Small intestine (tissue), 7 donors: ENCODE measurements at regions not wholly inside any gene's neighbourhood (a gene's known extent, or its start where the extent isn't known, plus 50 kb on each side); places are given as distances from the start of the nearest gene placed in this dataset.
"Not testable (repeated sequence)": the region's sequence is repeated elsewhere in the genome, so short reads cannot be mapped to it uniquely, and the experiment has no call there.

Source experiments
- DNase-seq, 2 donors: peaks; one replicate each; pipeline versions ENCODE4 v3.0.0 to v3.0.0-alpha.2; 2013
- FAIRE-seq: peaks from 2 replicates; lab custom pipeline; 2012; peaks lifted over from hg19 to GRCh38; lab: Jason Lieb, UNC
- H3K27ac ChIP-seq, 3 donors: one replicate each; pipeline ENCODE4 v1.5.1; 2013; ENCODE audit warnings: low read length in 2 of 3, mild to moderate bottlenecking in 2 of 3, control low read depth in 1 of 3, inconsistent platforms in 1 of 3, low read depth in 1 of 3, moderate library complexity in 1 of 3
- H3K27me3 ChIP-seq, 3 donors: one replicate each; pipeline ENCODE4 v1.6.1; 2013; ENCODE audit warnings: low read length in 3 of 3, inconsistent platforms in 1 of 3; ENCODE audit not compliant: control insufficient read depth in 3 of 3, insufficient read depth in 3 of 3
- H3K36me3 ChIP-seq, 3 donors: one replicate each; pipeline ENCODE4 v1.6.1; 2013; ENCODE audit warnings: low read length in 3 of 3, inconsistent platforms in 1 of 3, low read depth in 1 of 3, mild to moderate bottlenecking in 1 of 3, moderate library complexity in 1 of 3; ENCODE audit not compliant: control insufficient read depth in 3 of 3, insufficient read depth in 2 of 3
- H3K4me1 ChIP-seq, 3 donors: one replicate each; pipeline ENCODE4 v1.6.1; 2013; ENCODE audit warnings: low read length in 2 of 3, inconsistent platforms in 1 of 3, low read depth in 1 of 3, mild to moderate bottlenecking in 1 of 3, moderate library complexity in 1 of 3; ENCODE audit not compliant: control insufficient read depth in 3 of 3, insufficient read depth in 2 of 3
- H3K4me3 ChIP-seq, 3 donors: one replicate each; pipeline ENCODE4 v1.5.1; 2013; ENCODE audit warnings: low read length in 3 of 3, control low read depth in 1 of 3, inconsistent platforms in 1 of 3, low read depth in 1 of 3, mild to moderate bottlenecking in 1 of 3, moderate library complexity in 1 of 3
- H3K9me3 ChIP-seq, 2 donors: one replicate each; pipeline ENCODE4 v1.6.1; 2013; ENCODE audit warnings: low read depth in 1 of 2, low read length in 1 of 2; ENCODE audit not compliant: control insufficient read depth in 2 of 2, insufficient read depth in 1 of 2
- WGBS, 3 donors: extraction: QIAGEN DNeasy Blood & Tissue Kit; methylation state at CpG; one replicate each; pipeline ENCODE4 v1.1.7; 2013; 5-methylcytosine and 5-hydroxymethylcytosine counted together
- donor health status: healthy with polysubstance abuse.
- donor health status: control.
- donor health status: control.
- donor health status: Bipolar disorder and iron deficiency.
- donor health status: healthy.

- not testable (repeated sequence) for H3K27ac ChIP-seq, H3K27me3 ChIP-seq, H3K36me3 ChIP-seq, DNase-seq, H3K9me3 ChIP-seq, H3K4me3 ChIP-seq, FAIRE-seq, H3K4me1 ChIP-seq
- no CpG with 5 or more reads among the region's 32 CpGs for WGBS, 3 donors
Measured at GRCh38 chr9:61868965-61869364, 679.1 kb downstream of the SPATA31A7 start.

GRCh38 chr9:61872329-61872728, 682.5 kb downstream of the SPATA31A7 start:
- DNase-seq, FAIRE-seq, H3K27me3 ChIP-seq, H3K36me3 ChIP-seq, H3K27ac ChIP-seq, H3K4me3 ChIP-seq, H3K4me1 ChIP-seq, H3K9me3 ChIP-seq: not testable (repeated sequence)
- WGBS, 3 donors, result 22 to 58% (median 46%) methylated on average over 1 of the region's 2 CpGs
